GM23338 (cell line): ENCODE measurements at regions not wholly inside any gene's neighbourhood (a gene's known extent, or its start where the extent isn't known, plus 50 kb on each side); places are given as distances from the start of the nearest gene placed in this dataset.

Experiments
- ATAC-seq: fragments of 200-7000 bp; cut with Tn5 transposase; 3 replicates; pipeline ENCODE4 v1.9.1; 2020
- DNase-seq: peaks from one replicate; pipeline ENCODE4 v3.0.0-alpha.2; 2015; ENCODE audit warnings: low spot score
- H2AFZ ChIP-seq: fragments of 200-600 bp; sonication (generic); 2 replicates; pipeline ENCODE4 v1.8.0; 2016; ENCODE audit warnings: antibody characterized with exemption, mild to moderate bottlenecking, moderate library complexity
- H3F3A ChIP-seq: fragments of 200-600 bp; sonication (generic); replicated peaks from 2 replicates; pipeline ENCODE4 v1.8.0; 2017; ENCODE audit warnings: antibody characterized with exemption, mixed run types, low read depth
- H3K27ac ChIP-seq: fragments of 200-600 bp; sonication (generic); 2 replicates; pipeline ENCODE4 v1.6.1; 2016; ENCODE audit warnings: low read depth
- H3K27me3 ChIP-seq: fragments of 200-600 bp; sonication (generic); 2 replicates; pipeline ENCODE4 v1.8.0; 2016; ENCODE audit warnings: mild to moderate bottlenecking, mixed run types, moderate library complexity; ENCODE audit not compliant: insufficient read depth
- H3K36me3 ChIP-seq: fragments of 200-600 bp; sonication (generic); 2 replicates; pipeline ENCODE4 v1.8.0; 2016; ENCODE audit warnings: mild to moderate bottlenecking; ENCODE audit not compliant: insufficient read depth
- H3K4me1 ChIP-seq: fragments of 200-600 bp; sonication (generic); 2 replicates; pipeline ENCODE4 v1.8.0; 2016; ENCODE audit warnings: mild to moderate bottlenecking, moderate library complexity; ENCODE audit not compliant: insufficient read depth
- H3K4me2 ChIP-seq: fragments of 200-600 bp; sonication (generic); 2 replicates; pipeline ENCODE4 v1.7.1; 2017; ENCODE audit warnings: mixed run types
- H3K4me3 ChIP-seq: fragments of 200-600 bp; sonication (generic); 2 replicates; pipeline ENCODE4 v1.6.1; 2016; ENCODE audit warnings: mixed run types
- H3K79me2 ChIP-seq: fragments of 200-600 bp; sonication (generic); replicated peaks from 2 replicates; pipeline ENCODE4 v1.8.0; 2017; ENCODE audit warnings: mild to moderate bottlenecking; ENCODE audit not compliant: insufficient read depth
- H3K9me2 ChIP-seq: fragments of 200-600 bp; sonication (generic); 2 replicates; pipeline ENCODE4 v1.8.0; 2017; ENCODE audit not compliant: insufficient read depth
- H4K20me1 ChIP-seq: fragments of 200-600 bp; sonication (generic); replicated peaks from 2 replicates; pipeline ENCODE4 v1.8.0; 2017; ENCODE audit warnings: mild to moderate bottlenecking; ENCODE audit not compliant: insufficient read depth
- H3K27ac Mint-ChIP-seq: 2 replicates; pipeline ENCODE4 v1.8.0; 2020; ENCODE audit warnings: inconsistent platforms, mild to moderate bottlenecking, moderate library complexity, mixed read lengths
- H3K27me3 Mint-ChIP-seq: 3 replicates; pipeline ENCODE4 v1.8.0; 2022; ENCODE audit warnings: low read depth, mild to moderate bottlenecking, moderate library complexity, mixed read lengths, inconsistent platforms; ENCODE audit not compliant: insufficient read depth, poor library complexity
- H3K36me3 Mint-ChIP-seq: 3 replicates; pipeline ENCODE4 v1.8.0; 2021; ENCODE audit warnings: low read depth, mild to moderate bottlenecking, inconsistent platforms, moderate library complexity, mixed read lengths
- H3K4me1 Mint-ChIP-seq: 3 replicates; pipeline ENCODE4 v1.8.0; 2020; ENCODE audit warnings: mild to moderate bottlenecking, inconsistent platforms, mixed read lengths
- H3K4me3 Mint-ChIP-seq: 3 replicates; pipeline ENCODE4 v1.8.0; 2021; ENCODE audit warnings: moderate library complexity, mild to moderate bottlenecking, inconsistent platforms, mixed read lengths
- H3K9me3 Mint-ChIP-seq: 3 replicates; pipeline ENCODE4 v1.8.0; 2020; ENCODE audit warnings: moderate library complexity, mild to moderate bottlenecking, inconsistent platforms, mixed read lengths
- CREB1 ChIP-seq: fragments of 250-450 bp; sonication (Bioruptor Pico); IDR thresholded peaks from 2 replicates; pipeline ENCODE4 v1.5.0; 2020; ENCODE audit warnings: low read depth, mild to moderate bottlenecking, moderate library complexity
- CTCF ChIP-seq, 2 experiments: fragments of 200-600 bp in 1 of 2; sonication (generic) in 1 of 2; conservative IDR thresholded peaks; 2 replicates each; pipeline versions ENCODE4 v1.5.1 to v1.6.1; 2016 to 2017; ENCODE audit warnings: antibody characterized with exemption in 2 of 2, low read depth in 2 of 2, mild to moderate bottlenecking in 2 of 2, moderate library complexity in 1 of 2
- EZH2 ChIP-seq: fragments of 200-600 bp; sonication (generic); IDR thresholded peaks from one replicate; pipeline ENCODE4 v1.8.0; 2017; ENCODE audit warnings: antibody characterized with exemption, mild to moderate bottlenecking, low read depth; ENCODE audit not compliant: unreplicated experiment
- EZH2phosphoT487 ChIP-seq: fragments of 200-600 bp; sonication (generic); IDR thresholded peaks from one replicate; pipeline ENCODE4 v1.8.1; 2018; ENCODE audit warnings: antibody characterized with exemption; ENCODE audit not compliant: unreplicated experiment
- REST ChIP-seq: IDR thresholded peaks from one replicate; pipeline ENCODE4 v1.6.1; 2018; ENCODE audit warnings: antibody characterized with exemption; ENCODE audit not compliant: unreplicated experiment
- STAT1 ChIP-seq: IDR thresholded peaks from one replicate; pipeline ENCODE4 v1.6.1; 2016; ENCODE audit warnings: antibody characterized with exemption; ENCODE audit not compliant: unreplicated experiment
- ZNF114 ChIP-seq: fragments of 250-450 bp; sonication (Bioruptor Pico); IDR thresholded peaks from 2 replicates; pipeline ENCODE4 v1.5.0; 2020; ENCODE audit warnings: mild to moderate bottlenecking, moderate library complexity
- ZNF331 ChIP-seq: fragments of 250-450 bp; sonication (Bioruptor Pico); IDR thresholded peaks from 2 replicates; pipeline ENCODE4 v1.5.0; 2020; ENCODE audit warnings: low read depth, mild to moderate bottlenecking, moderate library complexity

- Mint-ChIP-seq H3K4me1 (peaks cover 13% of the 10 kb centered on the region), H3K27ac (no peak overlapping the region), H3K9me3 (no peaks in the 10 kb centered on the region), H3K4me3 (no peak overlapping the region), H3K27me3 (no peaks in the 10 kb centered on the region), H3K36me3 (no peaks in the 10 kb centered on the region)
- H3K79me2 ChIP-seq, result no peaks in the 10 kb centered on the region
- no peaks in the 10 kb centered on the region for H3K36me3 ChIP-seq
- H2AFZ ChIP-seq, result no peak overlapping the region
- TF ChIP-seq REST (no peak), EZH2 (no peak), CREB1 (CRISPR knock-in tag) (no peak)
- H3K9me2 ChIP-seq, result no peaks in the 10 kb centered on the region
- no peaks in the 10 kb centered on the region for H3K27me3 ChIP-seq
- peaks cover 8% of the 10 kb centered on the region for H3K4me1 ChIP-seq
- H3K4me2 ChIP-seq, result no peak overlapping the region
- DNase-seq (no peak), ATAC-seq (no peak)
- no peak overlapping the region for H3K4me3 ChIP-seq
- no peaks in the 10 kb centered on the region for H3F3A ChIP-seq
- no peaks in the 10 kb centered on the region for H4K20me1 ChIP-seq
- H3K27ac ChIP-seq, result no peak overlapping the region
These were observed 205.4 kb downstream of the DAD1 start for GRCh38 chr14:22383515-22384166.

- Histone ChIP-seq H3K9me2 (no peaks in the 10 kb centered on the region), H3K36me3 (no peaks in the 10 kb centered on the region), H3K27me3 (no peaks in the 10 kb centered on the region), H3K4me3 (no peak overlapping the region), H4K20me1 (no peaks in the 10 kb centered on the region), H3K4me2 (no peak overlapping the region), H3F3A (no peaks in the 10 kb centered on the region), H3K27ac (no peak overlapping the region), H3K4me1 (peaks cover 8% of the 10 kb centered on the region), H2AFZ (no peak overlapping the region), H3K79me2 (no peaks in the 10 kb centered on the region)
- ATAC-seq (no peak), DNase-seq (no peak)
- no peaks in the 10 kb centered on the region for H3K27me3 Mint-ChIP-seq
- H3K36me3 Mint-ChIP-seq, result no peaks in the 10 kb centered on the region
- peaks cover 13% of the 10 kb centered on the region for H3K4me1 Mint-ChIP-seq
- no peak overlapping the region for H3K4me3 Mint-ChIP-seq
- H3K27ac Mint-ChIP-seq, result no peak overlapping the region
- no peaks in the 10 kb centered on the region for H3K9me3 Mint-ChIP-seq
- TF ChIP-seq CTCF (conservative IDR thresholded peaks at IDR 0.05; ENCODE audit: low read depth in 2 of 2) (no peak), ZNF331 (no peak), STAT1 (no peak), EZH2 (no peak), ZNF114 (CRISPR knock-in tag) (no peak), CREB1 (CRISPR knock-in tag) (no peak), REST (no peak), EZH2phosphoT487 (no peak)
These were observed 206.1 kb downstream of the DAD1 start for GRCh38 chr14:22382955-22383354.
